ENCODE measurements at regions not wholly inside any gene's neighbourhood (a gene's known extent, or its start where the extent isn't known, plus 50 kb on each side); places are given as distances from the start of the nearest gene placed in this dataset.
"Not testable (repeated sequence)": the region's sequence is repeated elsewhere in the genome, so short reads cannot be mapped to it uniquely, and the experiment has no call there.

GRCh38 chr18:55688030-55688429, 100.0 kb upstream of the TCF4 start:
- no peak for DNase-seq

- no peak for DNase-seq
Measured at GRCh38 chr18:55687106-55687505, 99.1 kb upstream of the TCF4 start.

- no peak for DNase-seq
Measured at GRCh38 chr18:55685638-55686037, 97.6 kb upstream of the TCF4 start.

- no peak for DNase-seq
Measured at GRCh38 chr18:55672574-55673361, 84.8 kb upstream of the TCF4 start.

GRCh38 chr18:55665506-55665905, 77.5 kb upstream of the TCF4 start:
- DNase-seq, result no peak

- DNase-seq, result not testable (repeated sequence)
Measured at GRCh38 chr18:55664758-55665400, 76.9 kb upstream of the TCF4 start.

- no peak for DNase-seq
Measured at GRCh38 chr18:55663891-55664290, 75.9 kb upstream of the TCF4 start.

GRCh38 chr18:55658598-55658997, 70.6 kb upstream of the TCF4 start:
- no peak for DNase-seq

- DNase-seq, result no peak
Measured at GRCh38 chr18:55657572-55658331, 69.8 kb upstream of the TCF4 start.

GRCh38 chr18:55654986-55655385, 67.0 kb upstream of the TCF4 start:
- no peak for DNase-seq

GRCh38 chr18:55651236-55651635, 63.2 kb upstream of the TCF4 start:
- no peak for DNase-seq

GRCh38 chr18:55650363-55650870, 62.4 kb upstream of the TCF4 start:
- DNase-seq, result no peak

GRCh38 chr18:55647331-55647730, 59.3 kb upstream of the TCF4 start:
- no peak for DNase-seq

- no peak for DNase-seq
Measured at GRCh38 chr18:55642191-55642590, 54.2 kb upstream of the TCF4 start.

GRCh38 chr18:55641486-55641885, 53.5 kb upstream of the TCF4 start:
- no peak for DNase-seq

Data from RPMI8226 (cell line).